GM21423 (cell line): ENCODE measurements at regions not wholly inside any gene's neighbourhood (a gene's known extent, or its start where the extent isn't known, plus 50 kb on each side); places are given as distances from the start of the nearest gene placed in this dataset.
"Not testable (repeated sequence)": the region's sequence is repeated elsewhere in the genome, so short reads cannot be mapped to it uniquely, and the experiment has no call there.

ENCODE experiments used
- ATAC-seq: cut with Tn5 transposase; IDR thresholded peaks from one replicate; pipeline ENCODE4 v1.9.1; 2021; ENCODE audit warnings: mild to moderate bottlenecking, moderate library complexity; ENCODE audit not compliant: unreplicated experiment

- no peak for ATAC-seq
Measured at GRCh38 chr12:58009405-58010195, 68.2 kb downstream of the ATP23 start.

- ATAC-seq: no peak
Measured at GRCh38 chr12:58011676-58012075, 70.3 kb downstream of the ATP23 start.

GRCh38 chr12:58022379-58023020 is 81.1 kb downstream of the ATP23 start:
- not testable (repeated sequence) for ATAC-seq

GRCh38 chr12:58025431-58025830 is 84.1 kb downstream of the ATP23 start:
- ATAC-seq: no peak

GRCh38 chr12:58026426-58026825 is 85.1 kb downstream of the ATP23 start:
- ATAC-seq: no peak

- no peak for ATAC-seq
Measured at GRCh38 chr12:58026897-58027891, 85.8 kb downstream of the ATP23 start.

GRCh38 chr12:58028294-58028693 is 86.9 kb downstream of the ATP23 start:
- no peak for ATAC-seq

- ATAC-seq: no peak
Measured at GRCh38 chr12:58029260-58029659, 87.9 kb downstream of the ATP23 start.

GRCh38 chr12:58030566-58031279 is 89.4 kb downstream of the ATP23 start:
- ATAC-seq: no peak

- no peak for ATAC-seq
Measured at GRCh38 chr12:58032156-58032555, 90.8 kb downstream of the ATP23 start.

GRCh38 chr12:58033831-58034230 is 92.5 kb downstream of the ATP23 start:
- no peak for ATAC-seq

GRCh38 chr12:58034311-58034710 is 92.9 kb downstream of the ATP23 start:
- ATAC-seq: no peak

GRCh38 chr12:58034712-58035111 is 93.3 kb downstream of the ATP23 start:
- no peak for ATAC-seq

GRCh38 chr12:58041441-58041840 is 100.1 kb downstream of the ATP23 start:
- no peak for ATAC-seq

GRCh38 chr12:58044966-58045365 is 103.6 kb downstream of the ATP23 start:
- no peak for ATAC-seq

GRCh38 chr12:58046271-58046670 is 104.9 kb downstream of the ATP23 start:
- no peak for ATAC-seq

- ATAC-seq: no peak
Measured at GRCh38 chr12:58051378-58051777, 110.0 kb downstream of the ATP23 start.

- ATAC-seq: no peak
Measured at GRCh38 chr12:58064666-58065065, 123.3 kb downstream of the ATP23 start.

GRCh38 chr12:58066296-58066695 is 124.9 kb downstream of the ATP23 start:
- ATAC-seq: no peak

GRCh38 chr12:58067610-58068387 is 126.4 kb downstream of the ATP23 start:
- ATAC-seq: no peak
